A673 (cell line): ENCODE measurements at regions not wholly inside any gene's neighbourhood (a gene's known extent, or its start where the extent isn't known, plus 50 kb on each side); places are given as distances from the start of the nearest gene placed in this dataset.

Source experiments
- BruUV-seq: library from RNA; stranded (reverse); fragments of 400-500 nt; replicated peaks from 2 replicates; lab custom pipeline; 2021; lab: Mats Ljungman, UMichigan
- CTCF ChIA-PET: fragments of 300-600 bp; sonication (Branson Sonifier 250); formaldehyde crosslinking; loops from one replicate; lab custom pipeline; 2022; ENCODE audit warnings: antibody characterized with exemption; lab: Charles Lee
- POLR2A ChIA-PET: fragments of 300-600 bp; sonication (Branson Sonifier 250); formaldehyde crosslinking; loops from one replicate; lab custom pipeline; 2022; ENCODE audit warnings: antibody characterized with exemption; ENCODE audit not compliant: low non-redundant PET; lab: Charles Lee
- DNase-seq: peaks from one replicate; pipeline ENCODE4 v3.0.0-alpha.2; 2015; ENCODE audit warnings: low spot score
- H3K27ac ChIP-seq: fragments of 200-600 bp; sonication (generic); 2 replicates; pipeline ENCODE4 v1.5.1; 2016; ENCODE audit warnings: mixed run types, low read depth, mild to moderate bottlenecking, mixed read lengths, antibody characterized with exemption, low read length; ENCODE audit not compliant: poor library complexity, severe bottlenecking
- H3K27me3 ChIP-seq: fragments of 200-600 bp; sonication (generic); replicated peaks from 2 replicates; pipeline ENCODE4 v1.6.1; 2017; ENCODE audit warnings: mixed run types, low read depth, mild to moderate bottlenecking, mixed read lengths, antibody characterized with exemption, low read length; ENCODE audit not compliant: insufficient read depth, poor library complexity
- H3K36me3 ChIP-seq: fragments of 200-600 bp; sonication (generic); 2 replicates; pipeline ENCODE4 v1.6.1; 2016; ENCODE audit warnings: mixed run types, mild to moderate bottlenecking, mixed read lengths, antibody characterized with exemption, low read length; ENCODE audit not compliant: insufficient read depth, poor library complexity, severe bottlenecking
- H3K4me1 ChIP-seq: fragments of 200-600 bp; sonication (generic); 2 replicates; pipeline ENCODE4 v1.6.1; 2017; ENCODE audit warnings: mixed run types, mild to moderate bottlenecking, mixed read lengths, antibody characterized with exemption, low read length; ENCODE audit not compliant: insufficient read depth, poor library complexity, severe bottlenecking
- H3K4me3 ChIP-seq: fragments of 200-600 bp; sonication (generic); 2 replicates; pipeline ENCODE4 v1.5.1; 2016; ENCODE audit warnings: low read depth, mixed run types, mild to moderate bottlenecking, mixed read lengths, low read length; ENCODE audit not compliant: poor library complexity, severe bottlenecking
- H3K9me3 ChIP-seq: fragments of 200-600 bp; sonication (generic); 2 replicates; pipeline ENCODE4 v1.6.1; 2016; ENCODE audit warnings: mixed run types, low read depth, mild to moderate bottlenecking, mixed read lengths, antibody characterized with exemption, low read length; ENCODE audit not compliant: poor library complexity, severe bottlenecking
- EZH2 ChIP-seq: fragments of 200-600 bp; sonication (generic); IDR thresholded peaks from 2 replicates; pipeline ENCODE4 v1.6.1; 2017; ENCODE audit warnings: borderline replicate concordance, low read depth, mild to moderate bottlenecking, mixed read lengths, antibody characterized with exemption, low read length; ENCODE audit not compliant: poor library complexity, severe bottlenecking
- intact Hi-C: fragments of 100-400 bp; cut with micrococcal nuclease; formaldehyde crosslinking; loops from one replicate; pipeline ENCODE4 v1.10.0; 2022; ENCODE audit not compliant: unreplicated experiment
- TF ChIP-seq, protein P1 (sequence below): fragments of 300-800, 200-600 bp; sonication (generic); conservative IDR thresholded peaks from 2 replicates; pipeline ENCODE4 v1.5.1; 2017; ENCODE audit warnings: low read depth, mild to moderate bottlenecking, antibody characterized with exemption, low read length, moderate library complexity, mixed read lengths

DNA sequence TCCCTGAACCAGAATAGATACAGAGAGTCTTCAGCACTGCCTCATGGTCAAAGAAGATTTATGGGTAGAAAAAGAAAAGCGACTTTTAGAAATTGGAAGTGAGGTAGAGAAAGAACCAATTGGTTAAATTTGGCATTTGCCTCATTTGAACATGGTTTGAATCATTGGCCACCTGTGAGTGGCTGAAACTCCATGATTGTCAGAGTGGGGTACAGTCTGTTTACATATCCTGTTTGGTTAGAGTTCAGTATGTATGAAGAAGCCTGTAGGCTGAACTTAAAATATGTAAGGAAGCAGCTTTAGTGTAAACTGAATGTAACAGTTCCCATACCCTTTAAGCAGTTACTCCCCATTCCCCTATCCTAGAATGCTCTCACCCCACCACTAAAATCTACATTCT, 76.0 kb upstream of the CTSO start:
- Histone ChIP-seq H3K36me3 (no peaks in the 10 kb centered on the region), H3K27me3 (no peaks in the 10 kb centered on the region), H3K27ac (no peak overlapping the region), H3K9me3 (no peaks in the 10 kb centered on the region), H3K4me1 (no peaks in the 10 kb centered on the region), H3K4me3 (no peak overlapping the region)
- ChIA-PET CTCF (interaction anchor here (0.7 kb wide), 1 partner anchor 676 kb away, joined by 3 read pairs; no protein-coding TSS in a partner anchor), POLR2A (no interaction called here)
- intact Hi-C loops: no loop called here
- no peak for DNase-seq
- TF ChIP-seq, protein P1, sequence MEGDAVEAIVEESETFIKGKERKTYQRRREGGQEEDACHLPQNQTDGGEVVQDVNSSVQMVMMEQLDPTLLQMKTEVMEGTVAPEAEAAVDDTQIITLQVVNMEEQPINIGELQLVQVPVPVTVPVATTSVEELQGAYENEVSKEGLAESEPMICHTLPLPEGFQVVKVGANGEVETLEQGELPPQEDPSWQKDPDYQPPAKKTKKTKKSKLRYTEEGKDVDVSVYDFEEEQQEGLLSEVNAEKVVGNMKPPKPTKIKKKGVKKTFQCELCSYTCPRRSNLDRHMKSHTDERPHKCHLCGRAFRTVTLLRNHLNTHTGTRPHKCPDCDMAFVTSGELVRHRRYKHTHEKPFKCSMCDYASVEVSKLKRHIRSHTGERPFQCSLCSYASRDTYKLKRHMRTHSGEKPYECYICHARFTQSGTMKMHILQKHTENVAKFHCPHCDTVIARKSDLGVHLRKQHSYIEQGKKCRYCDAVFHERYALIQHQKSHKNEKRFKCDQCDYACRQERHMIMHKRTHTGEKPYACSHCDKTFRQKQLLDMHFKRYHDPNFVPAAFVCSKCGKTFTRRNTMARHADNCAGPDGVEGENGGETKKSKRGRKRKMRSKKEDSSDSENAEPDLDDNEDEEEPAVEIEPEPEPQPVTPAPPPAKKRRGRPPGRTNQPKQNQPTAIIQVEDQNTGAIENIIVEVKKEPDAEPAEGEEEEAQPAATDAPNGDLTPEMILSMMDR: no peak
- no peak for TF ChIP-seq EZH2
- no TSS peak for BruUV-seq

DNA sequence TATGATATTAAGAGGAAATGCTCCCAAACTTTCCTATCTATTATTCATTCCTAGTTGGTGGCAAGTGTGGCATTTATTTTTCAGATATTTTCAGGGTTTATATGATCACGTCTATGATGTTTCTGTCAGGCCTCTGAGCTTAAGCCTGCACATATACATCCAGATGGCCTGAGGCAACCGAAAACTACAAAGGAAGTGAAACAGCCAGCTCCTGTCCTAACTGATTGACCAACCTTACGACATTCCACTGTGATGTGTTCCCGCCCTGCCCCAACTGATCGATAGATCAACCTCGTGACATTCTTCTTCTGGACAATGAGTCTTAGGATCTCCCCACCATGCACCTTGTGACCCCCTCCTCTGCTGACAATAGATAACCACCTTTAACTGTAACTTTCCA, 67.6 kb upstream of the CTSO start:
- H3K4me3 ChIP-seq: no peak overlapping the region
- H3K36me3 ChIP-seq: no peaks in the 10 kb centered on the region
- intact Hi-C loops: no loop called here
- BruUV-seq: no TSS peak
- H3K27me3 ChIP-seq: no peaks in the 10 kb centered on the region
- no peak for DNase-seq
- H3K27ac ChIP-seq: no peak overlapping the region
- H3K9me3 ChIP-seq: no peaks in the 10 kb centered on the region
- ChIA-PET POLR2A (no interaction called here), CTCF (no interaction called here)
- TF ChIP-seq EZH2: no peak
- TF ChIP-seq, protein P1: no peak
- H3K4me1 ChIP-seq: no peaks in the 10 kb centered on the region

DNA sequence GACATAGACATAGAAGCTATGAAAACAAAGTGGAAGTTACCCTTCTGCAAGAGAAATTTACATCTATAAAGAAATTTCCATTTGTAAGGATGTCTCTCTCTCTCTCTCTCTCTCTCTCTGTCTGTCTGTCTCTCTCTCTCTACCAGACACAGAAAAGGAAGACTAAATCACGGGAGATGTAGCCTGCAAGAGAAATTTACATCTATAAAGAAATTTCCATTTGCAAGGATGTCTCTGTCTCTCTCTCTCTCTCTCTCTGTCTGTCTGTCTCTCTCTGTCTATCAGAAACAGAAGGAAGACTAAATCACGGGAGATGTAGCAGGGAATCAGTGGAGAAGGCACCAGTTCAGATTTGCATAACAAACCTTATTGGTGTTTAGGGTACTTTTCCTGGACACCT, 65.6 kb upstream of the CTSO start:
- Histone ChIP-seq H3K27me3 (no peaks in the 10 kb centered on the region), H3K27ac (no peak overlapping the region), H3K4me3 (no peak overlapping the region), H3K4me1 (no peaks in the 10 kb centered on the region), H3K36me3 (no peaks in the 10 kb centered on the region), H3K9me3 (no peaks in the 10 kb centered on the region)
- POLR2A ChIA-PET: no interaction called here
- TF ChIP-seq EZH2: no peak
- TF ChIP-seq, protein P1: no peak
- CTCF ChIA-PET: no interaction called here
- intact Hi-C loops: no loop called here
- no peak for DNase-seq
- BruUV-seq: no TSS peak
